Natural killer cell (primary cell): ENCODE measurements at regions not wholly inside any gene's neighbourhood (a gene's known extent, or its start where the extent isn't known, plus 50 kb on each side); places are given as distances from the start of the nearest gene placed in this dataset.

Experiments used
- ATAC-seq, 3 donors: fragments of 150-1000 bp in 2 of 3; fragments of 200-7000 bp in 1 of 3; cut with Tn5 transposase; 1 replicate in 1 of 3; 2 replicates in 2 of 3; pipeline ENCODE4 v1.10.0; 2021; ENCODE audit warnings: mild to moderate bottlenecking in 2 of 3, moderate library complexity in 2 of 3
- DNase-seq, 2 donors: peaks; one replicate each; pipeline versions ENCODE4 v3.0.0 to v3.0.0-alpha.2; 2013 to 2021; ENCODE audit warnings: mixed read lengths in 1 of 2
- H3K27ac ChIP-seq: one replicate; pipeline ENCODE4 v1.5.1; 2013; ENCODE audit warnings: mild to moderate bottlenecking, low read length
- H3K27me3 ChIP-seq: one replicate; pipeline ENCODE4 v1.6.1; 2013; ENCODE audit warnings: low read length; ENCODE audit not compliant: control insufficient read depth, insufficient read depth
- H3K36me3 ChIP-seq: one replicate; pipeline ENCODE4 v1.6.1; 2013; ENCODE audit warnings: low read length; ENCODE audit not compliant: control insufficient read depth, insufficient read depth
- H3K4me1 ChIP-seq: one replicate; pipeline ENCODE4 v1.6.1; 2013; ENCODE audit warnings: low read length; ENCODE audit not compliant: control insufficient read depth, insufficient read depth
- H3K4me3 ChIP-seq: one replicate; pipeline ENCODE4 v1.5.1; 2013; ENCODE audit warnings: low read length
- H3K9me3 ChIP-seq: one replicate; pipeline ENCODE4 v1.6.1; 2013; ENCODE audit warnings: low read length; ENCODE audit not compliant: control insufficient read depth, insufficient read depth
- H3K27ac Mint-ChIP-seq, 2 donors: one replicate each; pipeline ENCODE4 v1.8.0; 2022; ENCODE audit warnings: mild to moderate bottlenecking in 2 of 2, mixed read lengths in 2 of 2, moderate library complexity in 1 of 2
- H3K27me3 Mint-ChIP-seq, 2 donors: one replicate each; pipeline ENCODE4 v1.8.0; 2022; ENCODE audit warnings: low read depth in 2 of 2, mixed read lengths in 2 of 2
- H3K36me3 Mint-ChIP-seq: one replicate; pipeline ENCODE4 v1.8.0; 2022; ENCODE audit warnings: mixed read lengths
- H3K4me1 Mint-ChIP-seq, 2 donors: one replicate each; pipeline ENCODE4 v1.8.0; 2022; ENCODE audit warnings: mixed read lengths in 2 of 2
- H3K4me3 Mint-ChIP-seq: one replicate; pipeline ENCODE4 v1.8.0; 2022; ENCODE audit warnings: mild to moderate bottlenecking, moderate library complexity, mixed read lengths
- H3K9me3 Mint-ChIP-seq, 2 donors: one replicate each; pipeline ENCODE4 v1.8.0; 2022; ENCODE audit warnings: mixed read lengths in 2 of 2
- CTCF ChIP-seq: fragments of 200-600 bp; IDR thresholded peaks from one replicate; pipeline ENCODE4 v1.8.0; 2022; ENCODE audit warnings: antibody characterized with exemption
- WGBS: methylation state at CpG from one replicate; pipeline ENCODE4 v1.1.7; 2013; ENCODE audit warnings: missing lambda C conversion rate; ENCODE audit not compliant: insufficient coverage; 5-methylcytosine and 5-hydroxymethylcytosine counted together
- intact Hi-C: fragments of 100-400 bp; cut with micrococcal nuclease; formaldehyde crosslinking; loops from one replicate; pipeline ENCODE4 v1.14.2; 2022

- no peak for TF ChIP-seq CTCF
- no peaks in the 10 kb centered on the region for H3K4me1 ChIP-seq
- Mint-ChIP-seq H3K27ac (no peak overlapping the region), H3K4me1 (no peaks in the 10 kb centered on the region), H3K36me3 (peaks cover 6% of the 10 kb centered on the region), H3K27me3 (no peaks in the 10 kb centered on the region), H3K9me3 (peaks cover 6 to 8% of the 10 kb centered on the region in 2 donors), H3K4me3 (no peak overlapping the region)
- H3K9me3 ChIP-seq, result peaks cover 7% of the 10 kb centered on the region
- H3K27me3 ChIP-seq, result no peaks in the 10 kb centered on the region
- intact Hi-C loops, result no loop called here
- WGBS, result 58% methylated on average over 1 of the region's 2 CpGs
- DNase-seq, result no peak
- no peak overlapping the region for H3K4me3 ChIP-seq
- no peaks in the 10 kb centered on the region for H3K36me3 ChIP-seq
- no peak overlapping the region for H3K27ac ChIP-seq
- no peak for ATAC-seq
These were observed 1167.8 kb upstream of the PCDH20 start for GRCh38 chr13:62583466-62583865.

- intact Hi-C loops, result no loop called here
- Mint-ChIP-seq H3K9me3 (peaks cover 6 to 7% of the 10 kb centered on the region in 2 donors), H3K4me3 (no peak overlapping the region)
These were observed 1162.8 kb upstream of the PCDH20 start for GRCh38 chr13:62578402-62578801.

GRCh38 chr13:62564770-62565169 is 1149.1 kb upstream of the PCDH20 start:
- intact Hi-C loops, result no loop called here
- no peak for TF ChIP-seq CTCF
- Histone ChIP-seq H3K9me3 (no peaks in the 10 kb centered on the region), H3K27ac (no peak overlapping the region), H3K27me3 (no peaks in the 10 kb centered on the region), H3K4me3 (no peak overlapping the region), H3K4me1 (no peaks in the 10 kb centered on the region), H3K36me3 (no peaks in the 10 kb centered on the region)
- Mint-ChIP-seq H3K27me3 (no peaks in the 10 kb centered on the region), H3K4me3 (no peak overlapping the region), H3K9me3 (peaks cover 8 to 14% of the 10 kb centered on the region in 2 donors), H3K36me3 (no peaks in the 10 kb centered on the region), H3K27ac (no peak overlapping the region), H3K4me1 (no peaks in the 10 kb centered on the region)
- WGBS, result 90% methylated on average over 3 of the region's 3 CpGs
- DNase-seq, result no peak
- no peak for ATAC-seq

More at GRCh38 chr13:62578402-62578801, 1162.8 kb upstream of the PCDH20 start:
- Mint-ChIP-seq H3K4me1 (no peaks in the 10 kb centered on the region), H3K36me3 (no peaks in the 10 kb centered on the region), H3K27me3 (no peaks in the 10 kb centered on the region), H3K27ac (no peak overlapping the region)
- H3K4me3 ChIP-seq, result no peak overlapping the region
- no peak for DNase-seq
- no peaks in the 10 kb centered on the region for H3K4me1 ChIP-seq
- H3K36me3 ChIP-seq, result no peaks in the 10 kb centered on the region
- H3K27me3 ChIP-seq, result no peaks in the 10 kb centered on the region
- no peak for TF ChIP-seq CTCF
- no peak for ATAC-seq
- no peak overlapping the region for H3K27ac ChIP-seq
- peaks cover 7% of the 10 kb centered on the region for H3K9me3 ChIP-seq

GRCh38 chr13:62563251-62563650 is 1147.6 kb upstream of the PCDH20 start:
- TF ChIP-seq CTCF, result no peak
- Mint-ChIP-seq H3K4me1 (no peaks in the 10 kb centered on the region), H3K27ac (no peak overlapping the region), H3K4me3 (no peak overlapping the region), H3K27me3 (no peaks in the 10 kb centered on the region), H3K36me3 (no peaks in the 10 kb centered on the region), H3K9me3 (peaks cover 13% of the 10 kb centered on the region in 2 donors)
- H3K27me3 ChIP-seq, result no peaks in the 10 kb centered on the region
- DNase-seq (no peak), ATAC-seq (no peak)
- no peaks in the 10 kb centered on the region for H3K4me1 ChIP-seq
- H3K27ac ChIP-seq, result no peak overlapping the region
- H3K9me3 ChIP-seq, result no peaks in the 10 kb centered on the region
- H3K4me3 ChIP-seq, result no peak overlapping the region
- WGBS, result no CpG with 5 or more reads among the region's 1 CpG
- intact Hi-C loops, result no loop called here
- H3K36me3 ChIP-seq, result no peaks in the 10 kb centered on the region
